NCI-H1694 treated with DMSO at 0.1 percent for 48 hours (cell line): ENCODE measurements at regions not wholly inside any gene's neighbourhood (a gene's known extent, or its start where the extent isn't known, plus 50 kb on each side); places are given as distances from the start of the nearest gene placed in this dataset.

Experiments used
- DNase-seq: peaks from one replicate; lab custom pipeline; 2025; lab: John Stamatoyannopoulos, UW

DNA sequence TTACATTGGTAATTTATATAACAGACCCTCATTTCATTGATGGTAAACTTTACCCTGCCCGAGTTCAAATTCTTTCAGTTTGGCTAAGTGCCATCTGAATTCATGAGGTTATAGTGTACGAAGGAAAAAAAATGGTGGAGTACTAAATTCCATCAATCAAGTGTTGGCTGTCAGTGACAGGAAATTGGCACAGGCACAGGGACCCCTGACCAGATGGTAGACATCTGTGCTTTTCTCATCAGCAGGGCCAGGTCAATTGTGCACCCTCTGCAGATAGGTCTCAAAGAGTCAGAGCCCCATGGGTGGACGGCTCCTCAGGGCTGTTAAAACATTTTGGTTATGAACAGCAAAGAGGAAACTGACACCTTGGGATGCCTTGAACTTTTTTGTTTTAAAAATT lies 439.2 kb downstream of the SETBP1 start:
- peak; percentile 10 for DNase-seq

DNA sequence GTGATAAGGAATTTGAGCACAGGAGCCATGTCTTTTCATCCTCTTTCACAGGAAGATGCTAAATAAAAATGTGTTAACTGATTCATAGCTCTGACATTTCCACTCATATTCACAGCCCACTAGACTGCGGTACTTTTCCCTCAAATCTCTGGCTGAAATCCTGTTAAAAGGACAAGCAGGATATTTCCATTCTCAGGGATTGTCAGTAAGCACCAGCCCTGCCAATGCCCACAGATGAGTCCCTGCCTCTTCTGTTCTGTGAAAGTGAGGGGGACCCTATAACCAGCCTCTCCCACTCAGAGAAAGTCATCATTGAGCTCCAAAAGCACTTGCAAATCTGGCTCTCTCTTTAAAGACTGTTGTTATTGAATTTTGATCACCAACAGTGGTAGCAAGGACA lies 440.5 kb downstream of the SETBP1 start:
- DNase-seq, result no peak

DNA sequence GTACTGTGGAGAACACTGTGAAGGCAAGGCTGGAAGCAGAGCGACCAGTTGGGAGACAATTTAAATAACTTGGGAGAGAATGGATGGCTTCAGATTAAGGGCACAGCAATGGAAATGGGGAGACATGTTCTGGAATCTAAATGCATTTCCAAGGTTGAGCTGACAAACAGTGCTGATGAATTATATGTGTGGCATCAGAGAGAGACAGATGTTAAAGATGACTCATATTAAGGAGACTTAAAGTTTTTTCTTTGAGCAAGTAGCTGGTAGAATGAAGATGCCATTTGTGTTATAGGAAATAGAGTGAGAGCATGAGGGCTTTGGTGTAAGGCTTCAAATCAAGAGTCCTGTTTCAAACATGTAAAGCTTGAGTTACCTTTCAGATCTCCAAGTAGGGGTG lies 441.8 kb downstream of the SETBP1 start:
- DNase-seq, result no peak

DNA sequence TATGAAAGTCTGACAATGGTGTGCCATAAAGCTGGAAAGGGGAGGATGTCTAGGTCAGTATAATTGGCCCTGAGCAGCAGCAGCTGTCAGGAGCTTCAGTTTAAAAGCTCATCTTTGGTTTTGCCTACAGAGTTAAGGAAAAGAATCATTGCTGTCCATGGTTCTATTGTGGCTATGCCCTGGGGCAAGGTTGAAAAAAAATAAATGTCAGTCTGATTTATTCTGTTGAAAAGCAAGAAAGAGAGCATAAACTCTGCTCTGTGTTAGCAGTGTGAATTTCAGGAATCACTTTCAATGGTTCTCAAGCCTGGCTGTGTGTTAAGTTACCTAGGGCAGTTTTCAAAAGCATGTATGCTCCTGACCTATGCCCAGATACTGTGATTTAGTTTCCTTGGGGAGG lies 446.7 kb downstream of the SETBP1 start:
- DNase-seq, result no peak

DNA sequence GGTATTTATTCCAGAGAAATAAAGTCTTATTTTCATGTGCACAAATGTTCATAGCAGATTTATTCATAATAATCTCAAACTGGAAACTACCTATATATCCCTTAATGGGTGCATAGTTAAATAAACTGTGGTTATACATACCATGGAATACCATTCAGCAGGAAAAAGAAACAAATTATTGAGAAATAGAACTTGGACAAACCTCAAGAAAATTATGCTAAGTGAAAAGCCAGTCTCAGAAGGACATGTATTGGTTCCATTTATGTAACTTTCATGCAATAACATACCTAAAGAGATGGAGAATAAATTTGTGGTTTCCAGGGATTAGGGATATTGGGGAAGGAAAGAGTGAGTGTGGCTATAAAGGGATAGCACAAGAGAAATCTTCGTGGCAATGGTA lies 452.6 kb downstream of the SETBP1 start:
- no peak for DNase-seq

DNA sequence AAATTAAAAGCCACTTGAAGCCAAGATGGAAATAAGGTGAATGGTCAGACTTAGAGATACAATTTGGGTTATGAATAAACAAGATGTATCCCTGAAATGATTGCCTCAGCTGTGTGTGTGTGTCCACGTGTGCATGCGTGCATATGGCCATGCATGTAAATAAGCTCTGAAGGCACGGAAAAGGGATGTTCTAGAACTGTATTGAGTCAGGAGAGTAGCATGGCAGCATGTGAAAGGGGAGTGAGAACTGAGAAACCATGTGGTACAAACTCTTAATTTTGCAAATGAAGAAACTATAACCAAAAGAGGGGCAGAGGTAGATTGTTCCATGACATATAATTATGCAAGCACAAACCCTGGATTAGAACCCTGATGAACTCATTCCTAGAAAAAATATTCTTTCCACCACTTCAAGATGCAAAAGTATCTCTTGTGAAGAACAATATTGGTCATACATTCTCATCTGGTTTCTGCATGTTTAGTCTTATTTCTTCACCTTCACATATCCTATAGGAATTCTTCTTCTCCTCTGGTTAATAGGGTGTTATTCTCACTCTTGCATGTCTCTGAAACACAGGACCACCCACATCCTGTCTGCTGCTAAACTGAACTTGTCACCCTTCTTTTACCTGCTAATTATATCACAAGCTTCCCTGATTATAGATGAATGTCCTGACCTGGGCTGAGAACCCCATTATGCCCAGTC lies 455.8 kb downstream of the SETBP1 start:
- DNase-seq, result no peak

DNA sequence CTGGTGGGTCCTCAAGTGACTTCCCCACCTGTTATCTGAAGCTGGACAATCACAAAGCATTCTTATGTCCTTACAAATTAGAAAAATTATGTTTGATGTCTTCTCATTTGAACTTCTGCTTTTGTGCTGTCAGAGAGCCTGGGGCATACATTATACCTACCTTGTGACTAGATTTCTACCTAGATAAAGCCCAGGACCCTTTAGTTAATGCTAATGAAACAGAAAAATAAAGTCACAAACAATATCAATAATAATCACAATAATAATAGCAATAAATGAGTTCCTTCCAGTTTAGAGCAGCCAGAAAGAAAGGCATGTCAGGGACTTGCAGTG lies 456.4 kb downstream of the SETBP1 start:
- no peak for DNase-seq

DNA sequence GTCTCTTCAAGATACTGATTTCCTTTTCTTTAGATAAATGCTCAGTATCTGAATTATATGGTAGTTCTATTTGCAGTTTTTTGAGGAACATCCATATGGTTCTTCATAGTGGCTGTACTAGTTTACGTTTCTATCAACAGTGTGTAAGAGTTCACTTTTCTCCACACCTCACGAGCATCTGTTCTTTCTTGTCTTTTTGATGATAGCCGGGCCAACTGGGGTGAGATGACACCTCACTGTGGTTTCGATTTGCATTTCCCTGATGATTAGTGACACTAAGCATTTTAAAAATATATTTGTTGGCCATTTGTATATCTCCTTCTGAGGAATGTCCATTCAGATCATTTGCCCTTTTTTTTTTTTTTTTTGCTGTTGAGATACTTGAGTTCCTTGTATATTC lies 458.8 kb downstream of the SETBP1 start:
- DNase-seq, result no peak

DNA sequence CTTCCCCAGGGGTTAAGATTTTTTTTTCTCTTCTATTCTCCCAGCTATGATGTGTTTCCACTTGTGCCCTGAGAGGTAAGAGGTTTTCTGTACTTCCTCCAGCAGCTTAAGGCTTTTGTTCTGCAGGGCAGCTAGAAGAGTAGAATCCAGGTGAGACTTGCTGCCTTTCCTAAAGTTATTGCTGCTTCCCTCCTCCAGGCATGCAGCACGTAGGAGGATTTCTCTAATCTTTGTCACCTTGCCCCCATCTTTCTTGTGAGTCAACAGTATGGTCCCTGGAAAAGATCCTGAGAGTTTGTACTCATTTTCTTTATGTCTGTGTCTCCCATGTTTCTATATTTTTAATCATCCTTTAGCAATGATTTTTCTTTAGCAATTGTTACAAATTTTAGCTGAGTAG lies 462.2 kb downstream of the SETBP1 start:
- no peak for DNase-seq

DNA sequence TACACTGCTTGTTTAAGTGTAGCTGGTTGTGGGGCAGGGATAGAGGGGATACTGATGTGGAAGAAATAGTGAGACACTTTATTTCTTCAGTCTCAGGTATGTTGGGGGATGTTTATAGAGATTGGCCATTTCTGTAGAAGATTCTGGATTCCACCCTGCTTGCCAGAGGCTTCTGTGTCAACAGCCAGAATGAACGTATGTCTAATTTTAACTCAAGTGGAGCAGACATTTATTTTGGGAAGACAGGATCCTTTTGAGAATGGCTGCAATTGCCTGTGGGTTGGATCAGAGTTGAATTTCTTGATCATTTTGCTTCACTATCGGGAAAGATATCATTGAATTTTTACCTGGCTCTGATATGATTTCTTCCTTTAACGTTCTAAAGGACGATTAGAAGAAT lies 465.6 kb upstream of the SLC14A2 start:
- DNase-seq, result no peak

DNA sequence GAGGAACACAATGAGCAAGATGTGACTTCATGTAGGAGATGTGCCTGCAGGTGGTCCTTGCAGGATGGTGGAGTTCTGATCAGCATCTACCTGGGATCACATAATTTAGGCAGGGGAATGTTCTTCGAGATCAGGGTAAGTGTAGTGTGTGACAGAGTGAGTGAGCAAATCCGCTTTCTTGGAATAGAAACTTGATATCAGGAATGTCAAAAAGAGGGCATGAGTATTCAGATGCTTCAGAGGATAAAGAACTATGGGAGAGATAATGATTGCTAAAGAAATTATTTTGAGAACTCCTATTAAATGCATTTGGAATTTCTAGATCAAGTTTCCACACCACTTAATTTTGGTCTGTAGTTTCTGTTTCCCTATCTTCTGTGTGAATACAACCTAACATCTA lies 463.6 kb upstream of the SLC14A2 start:
- no peak for DNase-seq

DNA sequence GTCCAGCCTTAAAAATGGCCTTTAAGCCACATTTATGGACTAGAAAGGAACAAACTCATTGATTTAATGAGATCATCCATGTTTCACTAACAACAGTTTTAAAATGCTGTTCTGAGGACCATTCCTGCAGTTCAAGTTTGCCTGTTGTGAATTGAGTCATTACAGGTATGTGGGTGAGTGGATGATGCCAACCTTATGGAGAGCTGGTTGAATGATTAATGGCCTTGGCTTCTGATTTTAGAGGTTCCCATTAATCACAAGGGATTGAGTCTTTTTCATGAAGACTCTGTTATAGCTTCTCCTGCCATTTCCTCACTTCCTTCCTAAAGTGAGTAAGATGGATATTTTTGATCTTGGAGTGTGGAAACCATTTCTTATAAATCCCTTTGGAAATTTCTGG lies 459.8 kb upstream of the SLC14A2 start:
- no peak for DNase-seq

DNA sequence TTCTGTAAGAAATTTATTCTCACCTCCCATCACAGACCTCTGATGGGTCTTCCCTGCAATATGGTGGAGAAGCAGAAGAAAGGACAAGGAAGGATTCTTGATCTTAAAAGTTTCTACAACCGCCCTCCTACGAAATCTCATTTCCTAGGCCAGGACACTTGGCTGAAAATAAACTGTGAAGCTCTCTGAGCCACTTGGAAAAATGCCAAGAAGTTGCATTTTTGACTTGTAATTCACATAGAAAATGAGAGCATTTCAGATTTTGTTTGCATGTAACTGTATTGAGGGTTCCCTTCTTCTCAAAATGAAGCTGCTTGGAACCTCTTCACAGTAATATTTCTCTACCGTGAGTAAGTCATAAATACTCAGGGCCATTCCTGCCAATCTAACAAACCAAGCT lies 458.3 kb upstream of the SLC14A2 start:
- DNase-seq, result no peak

DNA sequence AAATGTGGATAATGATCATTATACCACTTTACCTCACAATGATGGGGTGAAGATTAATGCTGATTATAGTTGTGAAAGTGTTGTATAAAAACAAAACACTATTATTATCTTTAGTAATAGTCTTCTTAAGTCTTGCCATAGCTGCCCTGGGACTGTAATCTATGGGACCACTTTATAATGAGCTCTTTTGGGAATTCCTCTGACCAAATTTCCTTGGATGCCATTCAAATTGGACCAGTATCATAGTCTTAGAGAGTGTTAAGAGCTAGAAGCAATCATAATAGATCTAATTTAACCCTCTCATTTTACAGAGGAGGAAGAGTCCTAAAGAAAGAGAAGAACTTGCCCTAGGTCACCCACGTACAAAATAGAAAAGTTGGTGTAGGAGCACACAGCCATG lies 457.7 kb upstream of the SLC14A2 start:
- no peak for DNase-seq

DNA sequence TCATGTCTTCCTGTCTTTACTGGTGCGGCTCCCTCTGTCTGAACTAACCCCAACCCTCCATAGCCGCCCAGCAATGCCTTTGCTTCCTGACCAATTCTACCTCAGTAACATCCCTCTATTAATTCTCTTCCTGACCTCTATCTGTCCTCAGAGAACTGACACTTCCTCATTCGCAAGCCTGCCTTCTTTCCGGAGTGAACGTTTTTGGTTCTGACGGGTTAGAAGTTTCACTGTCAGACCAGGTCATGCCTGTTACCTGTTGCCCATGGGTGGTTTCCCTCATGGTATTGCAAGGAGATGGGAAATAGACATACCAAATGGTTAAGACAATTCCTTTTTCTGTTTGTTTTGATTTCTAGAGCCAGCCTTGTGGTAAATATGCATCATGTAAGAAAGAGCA lies 453.4 kb upstream of the SLC14A2 start:
- no peak for DNase-seq

DNA sequence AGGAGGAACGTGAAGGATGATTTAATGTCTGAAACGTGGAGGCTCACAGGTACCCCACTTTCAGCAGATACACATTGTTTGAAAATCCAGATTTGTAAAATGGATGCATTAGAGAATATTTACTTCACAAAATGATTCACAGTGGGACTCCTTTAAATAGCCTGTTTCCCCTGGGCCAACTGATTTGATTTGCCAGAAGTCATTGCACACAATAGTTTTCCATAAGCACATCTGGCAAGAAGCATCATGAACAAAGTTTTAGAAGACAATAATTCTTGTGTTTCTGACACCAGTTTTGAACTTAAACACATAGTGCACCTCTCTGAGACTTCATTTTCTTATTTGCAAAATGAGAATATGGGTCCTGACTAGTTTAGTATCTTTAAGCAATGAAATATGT lies 451.4 kb upstream of the SLC14A2 start:
- DNase-seq, result no peak

DNA sequence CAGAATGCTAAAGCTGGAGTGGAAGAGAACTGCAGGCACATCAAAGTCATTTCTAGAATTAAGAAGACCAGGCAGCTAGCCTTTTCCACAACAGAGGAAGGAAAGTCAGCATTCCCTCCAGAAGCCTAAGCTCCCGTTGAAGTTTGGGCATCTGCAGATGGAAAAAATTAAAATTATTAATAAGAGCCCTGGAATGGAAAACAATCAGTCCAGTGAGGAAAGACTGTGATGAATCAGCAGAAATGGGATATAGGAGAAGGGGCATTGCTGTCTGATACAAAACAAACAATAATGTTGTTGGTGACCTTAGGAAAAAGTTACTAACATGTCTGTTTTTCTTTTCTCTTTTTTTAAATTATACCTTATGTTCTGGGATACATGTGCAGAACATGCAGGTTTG lies 450.7 kb upstream of the SLC14A2 start:
- DNase-seq, result no peak

DNA sequence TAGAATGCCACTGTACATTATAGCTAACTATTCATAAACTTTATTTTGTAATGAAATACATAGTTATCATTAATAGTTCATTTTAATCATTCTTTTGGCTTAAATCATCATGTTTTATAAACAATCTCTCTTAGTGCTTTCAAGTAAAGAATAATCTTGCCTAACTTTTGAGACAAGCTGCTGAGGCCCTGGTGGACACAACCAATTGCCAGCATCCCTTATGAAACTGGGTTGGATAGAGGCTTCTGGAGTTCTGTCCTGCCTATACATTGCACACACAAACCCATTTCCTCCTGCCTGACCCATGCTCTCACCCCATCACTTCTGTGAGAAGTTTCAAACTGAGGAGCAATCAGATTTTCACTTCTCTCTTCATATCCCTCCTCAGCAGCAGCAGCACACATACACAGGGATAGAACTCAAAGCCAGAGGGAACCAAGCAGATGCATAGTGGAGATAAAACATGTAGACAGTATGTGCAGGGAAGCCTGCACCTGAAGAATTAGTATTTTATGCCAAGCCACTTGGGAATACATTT lies 450.0 kb upstream of the SLC14A2 start:
- DNase-seq, result no peak

DNA sequence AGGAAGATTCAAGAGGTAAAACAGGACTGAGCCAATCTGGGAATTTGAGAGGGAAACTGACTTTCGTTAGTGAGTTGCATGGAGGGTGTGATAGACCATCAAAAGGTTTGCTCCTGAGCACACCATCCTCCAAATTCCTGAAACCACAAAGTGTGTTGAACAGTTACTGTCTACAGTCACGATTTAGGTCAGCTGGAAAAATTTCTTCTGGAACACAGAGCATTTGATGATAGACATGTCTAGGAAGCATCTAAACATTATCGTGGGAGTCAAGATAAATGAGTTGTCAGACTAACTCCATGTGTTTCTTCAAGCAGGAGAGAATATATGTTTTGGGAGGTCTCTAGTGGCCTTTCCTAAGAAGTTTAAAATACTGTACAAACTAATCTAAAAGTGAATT lies 449.4 kb upstream of the SLC14A2 start:
- DNase-seq, result no peak

DNA sequence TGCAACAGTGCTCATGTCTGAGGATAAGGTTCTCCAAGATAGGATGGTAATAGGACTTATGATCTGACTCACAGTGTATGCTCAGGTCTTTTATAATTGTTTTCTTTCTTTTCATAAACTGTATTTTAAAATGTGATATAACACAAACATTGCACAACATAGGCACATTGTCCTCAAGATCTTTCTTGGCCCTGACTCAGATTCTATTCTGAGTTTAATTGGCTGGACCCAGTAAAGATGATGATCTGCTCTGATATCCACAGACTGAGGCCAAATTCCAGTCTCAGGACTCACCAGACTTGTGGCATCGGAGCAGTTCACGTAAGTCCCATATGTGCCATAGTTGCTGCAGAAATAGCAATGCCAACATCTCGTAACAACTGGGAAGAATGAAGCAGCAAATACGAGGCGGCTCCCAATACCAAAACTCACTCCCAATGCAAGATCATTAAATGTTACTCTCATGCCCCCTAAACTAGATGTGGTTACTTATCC lies 448.9 kb upstream of the SLC14A2 start:
- no peak for DNase-seq

DNA sequence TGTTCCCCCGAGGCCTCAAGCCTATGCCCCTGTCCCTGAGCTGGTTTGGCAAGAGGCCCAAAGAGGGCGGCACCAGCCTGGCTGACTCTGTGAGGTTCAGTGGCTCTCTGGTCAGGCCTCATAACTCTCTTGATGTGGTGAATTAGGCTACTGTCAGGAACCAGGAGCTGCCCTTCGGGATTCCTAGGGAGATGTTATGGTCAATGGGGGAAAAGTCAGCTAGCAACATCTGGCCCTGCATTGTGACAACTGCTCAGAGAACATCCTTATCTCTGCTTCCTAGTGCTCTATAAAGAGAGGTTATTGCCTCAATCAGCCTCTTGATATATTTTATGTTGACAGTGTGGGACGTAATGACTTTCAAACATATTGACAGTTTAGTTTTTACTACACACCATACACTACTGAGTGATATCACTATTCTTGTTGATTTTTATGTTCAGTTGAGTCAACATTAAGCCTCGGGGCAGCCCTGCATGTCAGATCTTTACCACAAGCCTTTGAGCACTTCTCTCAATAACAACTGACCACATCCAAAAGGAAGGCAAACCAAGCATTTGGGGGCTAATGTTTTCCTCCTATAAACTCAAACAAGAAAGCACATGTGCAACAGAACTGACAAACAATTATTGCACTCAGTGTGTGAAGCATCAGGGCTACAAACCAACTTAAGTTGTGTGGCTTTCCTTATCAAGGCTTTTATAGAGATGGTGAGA lies 448.3 kb upstream of the SLC14A2 start:
- DNase-seq, result no peak

DNA sequence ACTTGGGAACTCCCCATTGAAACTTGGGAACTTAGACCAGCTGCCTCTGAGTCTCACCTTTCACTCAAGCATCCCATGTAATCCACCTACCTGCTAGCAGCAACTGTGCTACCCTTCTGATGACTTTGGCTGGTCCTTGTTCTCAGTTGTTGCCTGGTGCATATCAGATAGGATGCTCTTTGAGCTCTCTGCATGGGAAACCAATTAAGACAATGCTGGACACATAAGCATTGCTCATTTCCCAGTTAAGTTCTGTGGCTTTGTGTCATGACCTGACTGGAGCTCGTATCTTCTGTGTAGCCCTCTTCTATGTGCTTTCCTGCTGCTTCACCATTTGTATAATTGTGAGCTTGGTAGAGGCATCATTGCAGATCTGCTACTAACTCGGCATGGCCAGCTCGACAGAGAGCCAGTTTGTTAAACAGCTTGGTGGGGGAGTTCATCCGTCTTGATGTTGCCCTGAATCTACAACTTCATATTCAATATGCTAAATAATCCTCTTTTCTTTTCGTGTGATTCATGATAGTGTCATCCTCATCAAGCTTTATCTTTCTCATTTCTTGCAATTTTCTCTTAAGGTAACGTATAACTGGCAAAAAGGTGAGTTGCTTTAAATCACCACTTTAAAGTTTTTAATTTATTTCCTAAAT lies 447.5 kb upstream of the SLC14A2 start:
- no peak for DNase-seq
